HEK293T (cell line): ENCODE measurements at regions not wholly inside any gene's neighbourhood (a gene's known extent, or its start where the extent isn't known, plus 50 kb on each side); places are given as distances from the start of the nearest gene placed in this dataset.

Experiments used
- CTBP1 ChIP-seq: fragments of 450-650 bp; IDR thresholded peaks from 2 replicates; pipeline ENCODE4 v1.6.1; 2016; ENCODE audit warnings: borderline replicate concordance
- ELF4 ChIP-seq: fragments of 450-650 bp; IDR thresholded peaks from 2 replicates; pipeline ENCODE4 v1.6.1; 2017; ENCODE audit warnings: antibody characterized with exemption
- FOXK2 ChIP-seq: fragments of 450-650 bp; IDR thresholded peaks from 2 replicates; pipeline ENCODE4 v1.6.1; 2016; ENCODE audit warnings: mild to moderate bottlenecking
- FOXM1 ChIP-seq: fragments of 450-650 bp; IDR thresholded peaks from 2 replicates; pipeline ENCODE4 v1.6.1; 2017; ENCODE audit warnings: mild to moderate bottlenecking, borderline replicate concordance
- L3MBTL2 ChIP-seq: fragments of 450-650 bp; conservative IDR thresholded peaks from 2 replicates; pipeline ENCODE4 v1.6.1; 2016; ENCODE audit warnings: mild to moderate bottlenecking
- LEF1 ChIP-seq: fragments of 450-650 bp; IDR thresholded peaks from 2 replicates; pipeline ENCODE4 v1.6.1; 2017; ENCODE audit warnings: mild to moderate bottlenecking, borderline replicate concordance
- PKNOX1 ChIP-seq: fragments of 450-650 bp; IDR thresholded peaks from 2 replicates; pipeline ENCODE4 v1.6.1; 2016

GRCh38 chr6:12391472-12391871, 101.3 kb downstream of the EDN1 start:
- TF ChIP-seq ELF4 (no peak), L3MBTL2 (no peak), PKNOX1 (no peak), FOXM1 (no peak), LEF1 (no peak), FOXK2 (no peak), CTBP1 (no peak)
